NCI-H1105 treated with DMSO at 0.1 percent for 48 hours (cell line): ENCODE measurements at regions not wholly inside any gene's neighbourhood (a gene's known extent, or its start where the extent isn't known, plus 50 kb on each side); places are given as distances from the start of the nearest gene placed in this dataset.
A peak's percentile ranks its signal among the peaks of the same experiment; 100 is the strongest.

Experiments
- DNase-seq: peaks from one replicate; lab custom pipeline; 2025; lab: John Stamatoyannopoulos, UW

GRCh38 chr11:26245046-26245445 is 86.9 kb upstream of the ANO3 start:
- no peak for DNase-seq

GRCh38 chr11:26247340-26247739 is 84.6 kb upstream of the ANO3 start:
- DNase-seq, result no peak

GRCh38 chr11:26248661-26249060 is 83.3 kb upstream of the ANO3 start:
- DNase-seq, result no peak

GRCh38 chr11:26254378-26254777 is 77.6 kb upstream of the ANO3 start:
- DNase-seq, result no peak

- no peak for DNase-seq
Measured at GRCh38 chr11:26263769-26264168, 68.2 kb upstream of the ANO3 start.

GRCh38 chr11:26264266-26264665 is 67.7 kb upstream of the ANO3 start:
- no peak for DNase-seq

- DNase-seq, result no peak
Measured at GRCh38 chr11:26268980-26269660, 62.8 kb upstream of the ANO3 start.

- no peak for DNase-seq
Measured at GRCh38 chr11:26271666-26272065, 60.3 kb upstream of the ANO3 start.

GRCh38 chr11:26276798-26277424 is 55.0 kb upstream of the ANO3 start:
- peak; percentile 46 for DNase-seq

GRCh38 chr11:26278354-26278753 is 53.6 kb upstream of the ANO3 start:
- no peak for DNase-seq
